ENCODE measurements at regions not wholly inside any gene's neighbourhood (a gene's known extent, or its start where the extent isn't known, plus 50 kb on each side); places are given as distances from the start of the nearest gene placed in this dataset.
"Not testable (repeated sequence)": the region's sequence is repeated elsewhere in the genome, so short reads cannot be mapped to it uniquely, and the experiment has no call there.

GRCh38 chr6:86087954-86088353 lies 445.3 kb upstream of the SYNCRIP start:
- ATAC-seq: no peak
- BruUV-seq (replicated peaks): no TSS peak
- CTCF ChIA-PET: no interaction called here
- no peak overlapping the region for H3K9ac ChIP-seq (ENCODE audit: low read length)
- no peak overlapping the region for H3K4me2 ChIP-seq (ENCODE audit: low read length)
- H3K9me2 ChIP-seq (replicated peaks; ENCODE audit: low read length): no peaks in the 10 kb centered on the region
- intact Hi-C loops (cut with micrococcal nuclease): no loop called here
- TF ChIP-seq EZH2 (IDR thresholded peaks at IDR 0.05; ENCODE audit: low read length, unreplicated experiment): no peak
- no peak for TF ChIP-seq EZH2phosphoT487 (IDR thresholded peaks at IDR 0.05; ENCODE audit: borderline replicate concordance, low read length)
- TF ChIP-seq CTCF (conservative IDR thresholded peaks at IDR 0.05; ENCODE audit: low read depth, low read length): no peak
- no peaks in the 10 kb centered on the region for H3K27me3 ChIP-seq (ENCODE audit: low read length)
- DNase-seq: no peak
- no peaks in the 10 kb centered on the region for H3K79me2 ChIP-seq (ENCODE audit: low read length)
- no peak overlapping the region for H3K4me3 ChIP-seq (ENCODE audit: low read length)
- no peaks in the 10 kb centered on the region for H3K4me1 ChIP-seq (ENCODE audit: insufficient read depth, low read length)
- POLR2A ChIA-PET (ENCODE audit: unreplicated experiment): no interaction called here
- no peaks in the 10 kb centered on the region for H3K36me3 ChIP-seq (ENCODE audit: low read depth, low read length)
- H4K20me1 ChIP-seq (ENCODE audit: low read length): no peaks in the 10 kb centered on the region
- no peak overlapping the region for H2AFZ ChIP-seq (ENCODE audit: low read length)
- no peak overlapping the region for H3K27ac ChIP-seq (ENCODE audit: low read length)
- no peaks in the 10 kb centered on the region for H3K9me3 ChIP-seq (ENCODE audit: low read length)
- no peaks in the 10 kb centered on the region for H3F3A ChIP-seq (ENCODE audit: low read length, unreplicated experiment)

GRCh38 chr6:86079938-86080337 lies 437.3 kb upstream of the SYNCRIP start:
- H3K9ac ChIP-seq (ENCODE audit: low read length): no peak overlapping the region
- H2AFZ ChIP-seq (ENCODE audit: low read length): no peak overlapping the region
- H3K27ac ChIP-seq (ENCODE audit: low read length): no peak overlapping the region
- no peak for ATAC-seq
- no peaks in the 10 kb centered on the region for H3K9me3 ChIP-seq (ENCODE audit: low read length)
- ChIA-PET CTCF (no interaction called here), POLR2A (ENCODE audit: unreplicated experiment) (no interaction called here)
- no peaks in the 10 kb centered on the region for H3K79me2 ChIP-seq (ENCODE audit: low read length)
- BruUV-seq (replicated peaks): no TSS peak
- H4K20me1 ChIP-seq (ENCODE audit: low read length): no peaks in the 10 kb centered on the region
- no peak for DNase-seq
- H3K4me3 ChIP-seq (ENCODE audit: low read length): no peak overlapping the region
- no peaks in the 10 kb centered on the region for H3K36me3 ChIP-seq (ENCODE audit: low read depth, low read length)
- H3K9me2 ChIP-seq (replicated peaks; ENCODE audit: low read length): no peaks in the 10 kb centered on the region
- no peaks in the 10 kb centered on the region for H3K27me3 ChIP-seq (ENCODE audit: low read length)
- H3K4me1 ChIP-seq (ENCODE audit: insufficient read depth, low read length): no peaks in the 10 kb centered on the region
- intact Hi-C loops (cut with micrococcal nuclease): no loop called here
- no peaks in the 10 kb centered on the region for H3F3A ChIP-seq (ENCODE audit: low read length, unreplicated experiment)
- H3K4me2 ChIP-seq (ENCODE audit: low read length): no peak overlapping the region
- TF ChIP-seq EZH2phosphoT487 (IDR thresholded peaks at IDR 0.05; ENCODE audit: borderline replicate concordance, low read length): no peak
- TF ChIP-seq EZH2 (IDR thresholded peaks at IDR 0.05; ENCODE audit: low read length, unreplicated experiment): no peak
- TF ChIP-seq CTCF (conservative IDR thresholded peaks at IDR 0.05; ENCODE audit: low read depth, low read length): no peak

- no peak for DNase-seq
- Histone ChIP-seq H3K4me3 (ENCODE audit: low read length) (no peak overlapping the region), H3K9me3 (ENCODE audit: low read length) (no peaks in the 10 kb centered on the region), H3K4me2 (ENCODE audit: low read length) (no peak overlapping the region), H3K36me3 (ENCODE audit: low read depth, low read length) (no peaks in the 10 kb centered on the region), H2AFZ (ENCODE audit: low read length) (no peak overlapping the region), H4K20me1 (ENCODE audit: low read length) (no peaks in the 10 kb centered on the region), H3K9ac (ENCODE audit: low read length) (no peak overlapping the region), H3F3A (ENCODE audit: low read length, unreplicated experiment) (no peaks in the 10 kb centered on the region), H3K27me3 (ENCODE audit: low read length) (no peaks in the 10 kb centered on the region), H3K9me2 (replicated peaks; ENCODE audit: low read length) (no peaks in the 10 kb centered on the region), H3K4me1 (ENCODE audit: insufficient read depth, low read length) (no peaks in the 10 kb centered on the region), H3K79me2 (ENCODE audit: low read length) (no peaks in the 10 kb centered on the region), H3K27ac (ENCODE audit: low read length) (no peak overlapping the region)
- no peak for TF ChIP-seq EZH2phosphoT487 (IDR thresholded peaks at IDR 0.05; ENCODE audit: borderline replicate concordance, low read length)
- no peak for TF ChIP-seq CTCF (conservative IDR thresholded peaks at IDR 0.05; ENCODE audit: low read depth, low read length)
- no peak for TF ChIP-seq EZH2 (IDR thresholded peaks at IDR 0.05; ENCODE audit: low read length, unreplicated experiment)
- ChIA-PET POLR2A (ENCODE audit: unreplicated experiment) (no interaction called here), CTCF (no interaction called here)
- BruUV-seq (replicated peaks): no TSS peak
- ATAC-seq: no peak
- intact Hi-C loops (cut with micrococcal nuclease): no loop called here
Observed at GRCh38 chr6:86070151-86070550, 427.5 kb upstream of the SYNCRIP start.

- H3K9ac ChIP-seq (ENCODE audit: low read length); DNase-seq; H4K20me1 ChIP-seq (ENCODE audit: low read length); BruUV-seq (replicated peaks); H3K4me2 ChIP-seq (ENCODE audit: low read length); H3K36me3 ChIP-seq (ENCODE audit: low read depth, low read length); H2AFZ ChIP-seq (ENCODE audit: low read length); H3F3A ChIP-seq (ENCODE audit: low read length, unreplicated experiment); POLR2A ChIA-PET (ENCODE audit: unreplicated experiment); H3K27me3 ChIP-seq (ENCODE audit: low read length); CTCF ChIA-PET; ATAC-seq; H3K4me3 ChIP-seq (ENCODE audit: low read length); H3K9me3 ChIP-seq (ENCODE audit: low read length); H3K9me2 ChIP-seq (replicated peaks; ENCODE audit: low read length); H3K27ac ChIP-seq (ENCODE audit: low read length); H3K4me1 ChIP-seq (ENCODE audit: insufficient read depth, low read length); H3K79me2 ChIP-seq (ENCODE audit: low read length); intact Hi-C loops (cut with micrococcal nuclease): not testable (repeated sequence)
Observed at GRCh38 chr6:86065002-86065401, 422.3 kb upstream of the SYNCRIP start.

All from PC-3 (cell line).